Kidney (tissue), 13 donors: ENCODE measurements at regions not wholly inside any gene's neighbourhood (a gene's known extent, or its start where the extent isn't known, plus 50 kb on each side); places are given as distances from the start of the nearest gene placed in this dataset.

Experiments
- DNase-seq, 5 donors: peaks; one replicate each; pipeline ENCODE4 v3.0.0-alpha.2; 2013 to 2020
- FAIRE-seq: peaks from 2 replicates; lab custom pipeline; 2012; peaks lifted over from hg19 to GRCh38; lab: Jason Lieb, UNC
- H3K27ac ChIP-seq, 2 donors: one replicate each; pipeline ENCODE4 v1.7.0; 2013; ENCODE audit warnings: low read depth in 2 of 2, low read length in 2 of 2, inconsistent platforms in 1 of 2
- H3K27me3 ChIP-seq: one replicate; pipeline ENCODE4 v1.7.1; 2013; ENCODE audit warnings: low read length, inconsistent platforms; ENCODE audit not compliant: control insufficient read depth, insufficient read depth
- H3K36me3 ChIP-seq, 3 donors: one replicate each; pipeline versions ENCODE4 v1.7.0 to v1.7.1; 2013; ENCODE audit warnings: low read length in 3 of 3, control low read depth in 1 of 3, inconsistent platforms in 1 of 3; ENCODE audit not compliant: insufficient read depth in 3 of 3, control insufficient read depth in 2 of 3
- H3K4me1 ChIP-seq, 3 donors: one replicate each; pipeline versions ENCODE4 v1.7.0 to v1.7.1; 2013; ENCODE audit warnings: low read length in 3 of 3, inconsistent platforms in 1 of 3, low read depth in 1 of 3; ENCODE audit not compliant: control insufficient read depth in 2 of 3, insufficient read depth in 2 of 3
- H3K4me3 ChIP-seq, 3 donors: one replicate each; pipeline versions ENCODE4 v1.7.0 to v1.8.1; 2013; ENCODE audit warnings: low read length in 3 of 3, control low read depth in 1 of 3, inconsistent platforms in 1 of 3
- H3K9ac ChIP-seq, 3 donors: one replicate each; pipeline versions ENCODE4 v1.7.0 to v1.7.1; 2013; ENCODE audit warnings: low read length in 3 of 3, control low read depth in 1 of 3, inconsistent platforms in 1 of 3
- H3K9me3 ChIP-seq, 3 donors: one replicate each; pipeline versions ENCODE4 v1.7.0 to v1.7.1; 2013; ENCODE audit warnings: low read length in 3 of 3, control low read depth in 1 of 3, inconsistent platforms in 1 of 3; ENCODE audit not compliant: control insufficient read depth in 2 of 3, insufficient read depth in 1 of 3
- CTCF ChIP-seq: IDR thresholded peaks from 3 replicates; pipeline ENCODE4 v1.5.1; 2012; ENCODE audit warnings: mild to moderate bottlenecking, moderate library complexity, borderline replicate concordance; ENCODE audit not compliant: insufficient read depth; ENCODE audit errors: extremely low read depth
- intact Hi-C: fragments of 100-400 bp; cut with DNase I; formaldehyde crosslinking; loops from one replicate; pipeline ENCODE4 v1.11.1; 2022
- donor health status: control.
- donor health status: control.
- donor health status: control.
- donor health status: control.
- donor health status: control.
- donor health status: DM: yes; HTN: yes; CAD: no.
- donor health status: Normal renal cell carcinoma (clear cell type).

- H3K4me3 ChIP-seq, result no peak overlapping the region
- intact Hi-C loops, result no loop called here
- no peak overlapping the region for H3K9ac ChIP-seq
- no peak overlapping the region for H3K27ac ChIP-seq
- H3K4me1 ChIP-seq, result no peaks in the 10 kb centered on the region
- H3K9me3 ChIP-seq, result no peaks in the 10 kb centered on the region
- DNase-seq, result no peak
- H3K36me3 ChIP-seq, result no peaks in the 10 kb centered on the region
- no peaks in the 10 kb centered on the region for H3K27me3 ChIP-seq
- TF ChIP-seq CTCF, result no peak
- no peak for FAIRE-seq
Measured at GRCh38 chr19:16022251-16022650, 54.0 kb upstream of the TPM4 start.

DNA sequence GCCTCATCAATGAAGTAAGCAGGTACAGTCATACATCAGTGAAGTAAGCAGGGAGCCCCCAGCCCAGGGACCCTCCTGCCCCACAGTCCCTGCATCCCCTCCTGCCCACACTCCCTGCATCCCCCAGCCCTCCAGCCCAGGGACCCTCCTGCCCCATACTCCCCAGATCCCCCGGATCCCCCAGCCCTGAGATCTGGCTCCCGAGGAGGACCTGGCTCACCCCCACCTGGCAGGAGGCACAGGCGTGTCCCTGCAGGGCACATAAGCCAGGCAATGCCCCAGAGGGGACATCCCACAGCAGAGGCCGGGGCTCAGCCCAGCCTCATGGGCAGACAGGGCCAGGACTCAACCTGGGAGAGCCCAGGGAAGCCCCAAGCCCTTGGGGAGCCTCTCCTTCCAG lies 53.6 kb upstream of the TPM4 start:
- no peak for FAIRE-seq
- no peak overlapping the region for H3K27ac ChIP-seq
- no peaks in the 10 kb centered on the region for H3K36me3 ChIP-seq
- H3K9me3 ChIP-seq, result no peaks in the 10 kb centered on the region
- DNase-seq, result no peak
- no peak overlapping the region for H3K4me3 ChIP-seq
- no peaks in the 10 kb centered on the region for H3K4me1 ChIP-seq
- H3K27me3 ChIP-seq, result no peaks in the 10 kb centered on the region
- intact Hi-C loops, result no loop called here
- TF ChIP-seq CTCF, result no peak
- H3K9ac ChIP-seq, result no peak overlapping the region

DNA sequence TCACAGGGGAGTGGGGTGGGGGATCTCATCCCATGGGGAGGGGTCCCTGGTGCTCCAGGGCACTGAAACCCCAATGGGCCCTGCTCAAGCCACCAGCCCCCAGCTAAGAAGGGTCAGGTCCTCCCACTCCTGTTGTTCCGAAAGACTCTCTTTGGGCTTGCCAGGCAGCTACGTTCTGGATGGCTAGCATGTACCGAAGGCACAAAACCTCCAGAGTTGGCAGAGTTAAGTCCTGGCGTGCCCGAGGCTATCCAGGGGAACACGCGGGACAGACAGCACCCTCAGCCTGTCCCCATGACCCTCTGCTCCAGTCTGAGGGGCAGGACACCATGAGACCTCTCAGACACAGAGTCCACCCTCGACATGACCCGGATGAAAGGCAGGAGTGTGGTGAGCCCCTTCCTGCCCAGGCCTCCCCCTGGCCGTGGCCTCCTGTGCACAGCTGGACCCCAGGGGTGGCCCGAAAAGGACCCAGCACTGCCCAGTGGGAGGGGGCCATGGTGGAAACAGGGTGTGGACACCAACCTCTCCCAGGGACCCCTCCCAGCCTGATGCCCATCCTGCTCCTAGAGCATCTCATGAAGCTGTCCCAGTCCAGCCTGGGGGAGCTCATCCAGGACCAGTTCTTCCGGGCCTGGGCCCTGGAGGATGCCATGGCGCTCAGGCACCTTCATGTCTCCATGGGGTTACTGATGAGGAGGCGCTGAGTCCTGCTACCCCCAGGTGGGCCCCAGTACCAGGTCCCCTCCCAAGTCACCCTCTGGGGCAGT lies 53.0 kb upstream of the TPM4 start:
- no peak overlapping the region for H3K4me3 ChIP-seq
- TF ChIP-seq CTCF, result no peak
- no peaks in the 10 kb centered on the region for H3K4me1 ChIP-seq
- H3K27me3 ChIP-seq, result no peaks in the 10 kb centered on the region
- DNase-seq (no peak), FAIRE-seq (no peak)
- H3K9ac ChIP-seq, result no peak overlapping the region
- H3K9me3 ChIP-seq, result no peaks in the 10 kb centered on the region
- intact Hi-C loops, result no loop called here
- no peaks in the 10 kb centered on the region for H3K36me3 ChIP-seq
- no peak overlapping the region for H3K27ac ChIP-seq
